Endothelial cell of umbilical vein (primary cell): ENCODE measurements at regions not wholly inside any gene's neighbourhood (a gene's known extent, or its start where the extent isn't known, plus 50 kb on each side); places are given as distances from the start of the nearest gene placed in this dataset.

Experiments
- BruUV-seq: library from RNA; stranded (reverse); fragments of 400-500 nt; replicated peaks from 2 replicates; lab custom pipeline; 2021; lab: Mats Ljungman, UMichigan
- CTCF ChIA-PET: fragments of 300-600, 350-600 bp; sonication (Branson Sonifier 250); formaldehyde crosslinking; loops from one replicate; lab custom pipeline; 2021; ENCODE audit warnings: antibody characterized with exemption, inconsistent platforms; lab: Charles Lee
- POLR2A ChIA-PET: fragments of 300-600, 350-600 bp; sonication (Branson Sonifier 250); formaldehyde crosslinking; loops from one replicate; lab custom pipeline; 2021; ENCODE audit warnings: antibody characterized with exemption, inconsistent platforms; lab: Charles Lee
- DNase-seq: peaks from one replicate; pipeline ENCODE4 v3.0.0-alpha.2; 2011; ENCODE audit warnings: low read depth, low spot score
- FAIRE-seq: peaks from 2 replicates; lab custom pipeline; 2011; peaks lifted over from hg19 to GRCh38; lab: Jason Lieb, UNC
- H2AFZ ChIP-seq: 2 replicates; pipeline ENCODE4 v1.6.0; 2012; ENCODE audit warnings: low read depth, low read length, control low read depth, inconsistent platforms
- H3K27ac ChIP-seq: 2 replicates; pipeline ENCODE4 v1.5.1; 2011; ENCODE audit warnings: low read depth, mild to moderate bottlenecking, control low read depth, low read length, moderate library complexity; ENCODE audit not compliant: insufficient read depth
- H3K27me3 ChIP-seq, 2 experiments: 2 replicates each; pipeline versions ENCODE4 v1.6.0 to v1.6.1; 2011; ENCODE audit warnings: low read length in 2 of 2, mixed read lengths in 1 of 2; ENCODE audit not compliant: control insufficient read depth in 2 of 2, insufficient read depth in 2 of 2
- H3K36me3 ChIP-seq, 2 experiments: 2 replicates in 1 of 2; 3 replicates in 1 of 2; pipeline ENCODE4 v1.5.1; 2011; ENCODE audit warnings: low read length in 2 of 2, mild to moderate bottlenecking in 1 of 2, moderate library complexity in 1 of 2; ENCODE audit not compliant: control insufficient read depth in 2 of 2, insufficient read depth in 2 of 2; ENCODE audit errors: extremely low read depth in 1 of 2
- H3K4me1 ChIP-seq: 3 replicates; pipeline ENCODE4 v1.5.1; 2011; ENCODE audit warnings: mild to moderate bottlenecking, low read length; ENCODE audit not compliant: control insufficient read depth, insufficient read depth; ENCODE audit errors: extremely low read depth
- H3K4me2 ChIP-seq: 2 replicates; pipeline ENCODE4 v1.6.1; 2011; ENCODE audit warnings: low read length, control low read depth, mixed read lengths; ENCODE audit not compliant: insufficient read depth
- H3K4me3 ChIP-seq, 3 experiments: fragments of 200-600 bp in 1 of 3; sonication (generic), shearing (Covaris generic) in 1 of 3; replicated peaks in 1 of 3; 2 replicates each; pipeline ENCODE4 v1.5.1; 2011 to 2016; ENCODE audit warnings: control low read depth in 3 of 3, low read length in 3 of 3, mild to moderate bottlenecking in 2 of 3, inconsistent platforms in 1 of 3, low read depth in 1 of 3, moderate library complexity in 1 of 3; ENCODE audit not compliant: insufficient read depth in 1 of 3
- H3K79me2 ChIP-seq: 2 replicates; pipeline ENCODE4 v1.6.0; 2012; ENCODE audit warnings: low read length, inconsistent platforms; ENCODE audit not compliant: control insufficient read depth, insufficient read depth
- H3K9ac ChIP-seq: replicated peaks from 2 replicates; pipeline ENCODE3; 2011; ENCODE audit warnings: low read length, control low read depth; ENCODE audit not compliant: insufficient read depth; ENCODE audit errors: extremely low read depth
- H3K9me1 ChIP-seq: replicated peaks from 3 replicates; pipeline ENCODE4 v1.6.0; 2011; ENCODE audit warnings: mild to moderate bottlenecking, low read length; ENCODE audit not compliant: control insufficient read depth, insufficient read depth; ENCODE audit errors: extremely low read depth
- H3K9me3 ChIP-seq: replicated peaks from 2 replicates; pipeline ENCODE4 v1.5.1; 2012; ENCODE audit warnings: low read length, inconsistent platforms; ENCODE audit not compliant: control insufficient read depth, insufficient read depth
- H4K20me1 ChIP-seq: replicated peaks from 2 replicates; pipeline ENCODE3; 2011; ENCODE audit warnings: mild to moderate bottlenecking, low read length; ENCODE audit not compliant: control insufficient read depth, insufficient read depth; ENCODE audit errors: extremely low read depth
- EZH2 ChIP-seq: IDR thresholded peaks from 2 replicates; pipeline ENCODE4 v1.6.1; 2012; ENCODE audit warnings: borderline replicate concordance, low read depth, mild to moderate bottlenecking, moderate library complexity, low read length, inconsistent platforms; ENCODE audit not compliant: severe bottlenecking
- FOS ChIP-seq: IDR thresholded peaks from 2 replicates; pipeline ENCODE4 v1.6.1; 2011; ENCODE audit warnings: mild to moderate bottlenecking, low read length, moderate library complexity, borderline replicate concordance; ENCODE audit not compliant: insufficient read depth
- GATA2 ChIP-seq: IDR thresholded peaks from 2 replicates; pipeline ENCODE4 v1.7.0; 2011; ENCODE audit warnings: low read depth, mild to moderate bottlenecking, moderate library complexity, mixed read lengths, low read length; ENCODE audit not compliant: insufficient read length, insufficient read depth
- JUN ChIP-seq: IDR thresholded peaks from 2 replicates; pipeline ENCODE4 v1.6.1; 2011; ENCODE audit warnings: borderline replicate concordance, low read depth; ENCODE audit not compliant: insufficient read length, insufficient read depth
- MYC ChIP-seq: IDR thresholded peaks from one replicate; pipeline ENCODE4 v1.6.1; 2011; ENCODE audit warnings: mild to moderate bottlenecking, low read depth, low read length
- POLR2A ChIP-seq: IDR thresholded peaks from 2 replicates; pipeline ENCODE4 v1.6.1; 2012; ENCODE audit warnings: low read depth, mild to moderate bottlenecking, control low read depth, low read length
- POLR2AphosphoS5 ChIP-seq: IDR thresholded peaks from 2 replicates; pipeline ENCODE4 v1.6.1; 2012; ENCODE audit warnings: low read depth, mild to moderate bottlenecking, control low read depth, low read length, moderate library complexity; ENCODE audit not compliant: insufficient read depth
- dilution Hi-C: fragments of 300-500 bp; cut with MboI; formaldehyde crosslinking; loops from one replicate; pipeline ENCODE4 v1.15.0; 2019; ENCODE audit warnings: low sequenced_read_pairs; ENCODE audit not compliant: extremely low pct_ligation_motif_present
- intact Hi-C: fragments of 100-400 bp; cut with micrococcal nuclease; formaldehyde crosslinking; loops from one replicate; pipeline ENCODE4 v1.10.0; 2022
- TF ChIP-seq, protein P1 (sequence below): IDR thresholded peaks from 2 replicates; pipeline ENCODE4 v1.6.1; 2011; ENCODE audit not compliant: insufficient read depth, insufficient read length

GRCh38 chr10:120981601-120982391, 130.6 kb downstream of the WDR11 start:
- Histone ChIP-seq H3K4me2 (no peak overlapping the region), H3K27ac (no peak overlapping the region), H3K4me3 (no peak overlapping the region), H3K9me1 (no peaks in the 10 kb centered on the region), H3K9ac (no peak overlapping the region), H3K36me3 (no peaks in the 10 kb centered on the region), H3K79me2 (no peaks in the 10 kb centered on the region), H3K27me3 (peaks cover 9 to 16% of the 10 kb centered on the region in 2 experiments), H4K20me1 (no peaks in the 10 kb centered on the region), H3K4me1 (no peaks in the 10 kb centered on the region), H3K9me3 (no peaks in the 10 kb centered on the region), H2AFZ (no peak overlapping the region)
- FAIRE-seq (no peak), DNase-seq (no peak)
- ChIA-PET POLR2A (no interaction called here), CTCF (interaction anchor here (0.6 kb wide), 1 partner anchor 33 kb away, joined by 3 read pairs; no protein-coding TSS in a partner anchor)
- no peak for TF ChIP-seq EZH2
- no peak for TF ChIP-seq FOS
- TF ChIP-seq MYC, result no peak
- TF ChIP-seq, protein P1, sequence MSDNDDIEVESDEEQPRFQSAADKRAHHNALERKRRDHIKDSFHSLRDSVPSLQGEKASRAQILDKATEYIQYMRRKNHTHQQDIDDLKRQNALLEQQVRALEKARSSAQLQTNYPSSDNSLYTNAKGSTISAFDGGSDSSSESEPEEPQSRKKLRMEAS, result no peak
- TF ChIP-seq JUN, result no peak
- TF ChIP-seq POLR2AphosphoS5, result no peak
- TF ChIP-seq POLR2A, result no peak
- BruUV-seq, result no TSS peak
- dilution Hi-C loops (no loop called here), intact Hi-C loops (no loop called here)

DNA sequence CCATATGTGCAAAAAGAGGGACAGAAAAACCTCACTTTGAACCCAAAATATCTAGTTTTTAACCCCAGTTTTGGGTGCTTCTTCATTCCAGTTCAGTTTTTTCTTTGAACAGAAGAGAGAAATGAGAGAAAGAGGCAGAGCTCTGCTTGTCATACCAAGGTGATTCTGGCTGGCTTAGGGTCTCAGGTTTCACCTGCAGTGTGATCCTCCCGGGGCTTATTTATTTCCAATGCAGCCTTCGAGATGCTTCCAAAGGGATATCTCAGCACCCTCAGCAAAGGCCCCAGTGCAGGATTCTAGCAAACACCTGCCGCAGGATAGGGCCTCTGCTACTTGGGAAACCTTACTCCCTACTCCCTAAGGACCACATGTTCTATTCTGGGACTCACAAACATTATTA, 131.3 kb downstream of the WDR11 start:
- Histone ChIP-seq H3K27me3 (peaks cover 9 to 16% of the 10 kb centered on the region in 2 experiments), H3K4me2 (no peak overlapping the region), H3K4me3 (no peak overlapping the region), H3K79me2 (no peaks in the 10 kb centered on the region), H4K20me1 (no peaks in the 10 kb centered on the region), H3K9me1 (no peaks in the 10 kb centered on the region), H3K9me3 (no peaks in the 10 kb centered on the region), H3K4me1 (no peaks in the 10 kb centered on the region), H3K27ac (no peak overlapping the region), H3K36me3 (no peaks in the 10 kb centered on the region), H2AFZ (no peak overlapping the region), H3K9ac (no peak overlapping the region)
- no peak for DNase-seq
- BruUV-seq, result no TSS peak
- intact Hi-C loops, result no loop called here
- POLR2A ChIA-PET, result no interaction called here
- FAIRE-seq, result no peak
- no peak for TF ChIP-seq MYC
- no peak for TF ChIP-seq GATA2
- no peak for TF ChIP-seq JUN
- no peak for TF ChIP-seq POLR2A
- CTCF ChIA-PET, result no interaction called here
- dilution Hi-C loops, result no loop called here
